Effector memory CD8-positive, alpha-beta T cell (primary cell): ENCODE measurements at regions not wholly inside any gene's neighbourhood (a gene's known extent, or its start where the extent isn't known, plus 50 kb on each side); places are given as distances from the start of the nearest gene placed in this dataset.

Experiments
- ATAC-seq: fragments of 150-1000 bp; cut with Tn5 transposase; replicated peaks from 2 replicates; pipeline ENCODE4 v1.10.0; 2021; ENCODE audit warnings: mild to moderate bottlenecking, moderate library complexity
- DNase-seq, 3 experiments: peaks; one replicate each; pipeline ENCODE4 v3.0.0; 2021
- H3K27ac Mint-ChIP-seq, 2 donors: one replicate each; pipeline ENCODE4 v1.8.0; 2022; ENCODE audit warnings: mild to moderate bottlenecking in 2 of 2, mixed read lengths in 2 of 2, moderate library complexity in 2 of 2
- H3K27me3 Mint-ChIP-seq, 2 donors: one replicate each; pipeline ENCODE4 v1.8.0; 2022; ENCODE audit warnings: mixed read lengths in 2 of 2
- H3K36me3 Mint-ChIP-seq: one replicate; pipeline ENCODE4 v1.8.0; 2022; ENCODE audit warnings: mild to moderate bottlenecking, moderate library complexity, mixed read lengths; ENCODE audit not compliant: insufficient read depth
- H3K4me1 Mint-ChIP-seq, 2 donors: one replicate each; pipeline ENCODE4 v1.8.0; 2022; ENCODE audit warnings: low read depth in 2 of 2, mixed read lengths in 2 of 2
- H3K4me3 Mint-ChIP-seq, 2 donors: one replicate each; pipeline ENCODE4 v1.8.0; 2022; ENCODE audit warnings: mild to moderate bottlenecking in 2 of 2, mixed read lengths in 2 of 2, moderate library complexity in 2 of 2
- H3K9me3 Mint-ChIP-seq, 2 donors: one replicate each; pipeline ENCODE4 v1.8.0; 2022; ENCODE audit warnings: mixed read lengths in 2 of 2

GRCh38 chrX:124829930-124830329 lies 483.6 kb downstream of the SH2D1A start:
- no peaks in the 10 kb centered on the region for H3K9me3 Mint-ChIP-seq
- no peaks in the 10 kb centered on the region for H3K36me3 Mint-ChIP-seq
- peaks cover 0 to 5% of the 10 kb centered on the region in 2 donors for H3K27me3 Mint-ChIP-seq
- H3K4me3 Mint-ChIP-seq: no peak overlapping the region
- peak overlapping the region in 1 of 2 donors; percentile 18 for H3K27ac Mint-ChIP-seq
- ATAC-seq (no peak), DNase-seq (no peak)
- peaks cover 1 to 7% of the 10 kb centered on the region in 2 donors for H3K4me1 Mint-ChIP-seq

- no peak overlapping the region for H3K4me3 Mint-ChIP-seq
- no peaks in the 10 kb centered on the region for H3K9me3 Mint-ChIP-seq
- no peak overlapping the region for H3K27ac Mint-ChIP-seq
- H3K4me1 Mint-ChIP-seq: no peaks in the 10 kb centered on the region
- no peak for DNase-seq
- H3K27me3 Mint-ChIP-seq: peaks cover 0 to 10% of the 10 kb centered on the region in 2 donors
- ATAC-seq: no peak
- no peaks in the 10 kb centered on the region for H3K36me3 Mint-ChIP-seq
These were observed 482.9 kb upstream of the TEX13C start for GRCh38 chrX:124836786-124837185.

GRCh38 chrX:124842205-124842604 lies 477.5 kb upstream of the TEX13C start:
- DNase-seq (no peak), ATAC-seq (no peak)
- no peaks in the 10 kb centered on the region for H3K9me3 Mint-ChIP-seq
- no peaks in the 10 kb centered on the region for H3K36me3 Mint-ChIP-seq
- no peak overlapping the region for H3K4me3 Mint-ChIP-seq
- no peaks in the 10 kb centered on the region for H3K4me1 Mint-ChIP-seq
- no peaks in the 10 kb centered on the region for H3K27me3 Mint-ChIP-seq
- H3K27ac Mint-ChIP-seq: no peak overlapping the region

DNA sequence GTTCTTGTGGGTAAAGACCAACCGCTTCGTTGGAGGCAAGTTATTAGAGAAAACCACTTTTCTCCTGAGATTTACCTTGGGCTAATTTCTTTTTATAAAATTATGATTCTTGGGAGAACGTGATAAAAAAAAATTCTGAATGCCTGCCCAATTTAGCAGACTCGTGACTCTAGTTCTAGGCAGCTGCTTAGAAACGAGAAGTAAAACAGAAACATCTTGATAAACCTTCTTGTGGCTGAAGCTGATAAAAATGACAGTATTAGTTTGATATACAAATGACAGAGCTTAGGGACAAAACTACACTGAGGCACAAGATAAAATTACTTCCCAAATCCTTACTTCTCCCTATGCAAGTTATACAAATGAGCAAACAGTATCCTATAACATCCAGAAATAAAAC lies 458.9 kb upstream of the TEX13C start:
- Mint-ChIP-seq H3K4me3 (no peak overlapping the region), H3K36me3 (no peaks in the 10 kb centered on the region), H3K4me1 (no peaks in the 10 kb centered on the region), H3K27me3 (peaks cover 8 to 13% of the 10 kb centered on the region in 2 donors), H3K27ac (no peak overlapping the region), H3K9me3 (no peaks in the 10 kb centered on the region)
- DNase-seq: no peak
- ATAC-seq: no peak

GRCh38 chrX:124862301-124862700 lies 457.4 kb upstream of the TEX13C start:
- no peak for DNase-seq
- H3K4me3 Mint-ChIP-seq: no peak overlapping the region
- no peaks in the 10 kb centered on the region for H3K9me3 Mint-ChIP-seq
- H3K27ac Mint-ChIP-seq: no peak overlapping the region
- H3K4me1 Mint-ChIP-seq: no peaks in the 10 kb centered on the region
- no peak for ATAC-seq
- H3K36me3 Mint-ChIP-seq: no peaks in the 10 kb centered on the region
- peaks cover 6 to 24% of the 10 kb centered on the region in 2 donors for H3K27me3 Mint-ChIP-seq

- H3K36me3 Mint-ChIP-seq: no peaks in the 10 kb centered on the region
- no peak overlapping the region for H3K4me3 Mint-ChIP-seq
- ATAC-seq (no peak), DNase-seq (no peak)
- H3K9me3 Mint-ChIP-seq: no peaks in the 10 kb centered on the region
- no peaks in the 10 kb centered on the region for H3K4me1 Mint-ChIP-seq
- H3K27me3 Mint-ChIP-seq: peaks cover 6 to 24% of the 10 kb centered on the region in 2 donors
- no peak overlapping the region for H3K27ac Mint-ChIP-seq
These were observed 456.4 kb upstream of the TEX13C start for GRCh38 chrX:124863303-124863702.

- Mint-ChIP-seq H3K27me3 (peaks cover 0 to 7% of the 10 kb centered on the region in 2 donors), H3K4me3 (no peak overlapping the region), H3K36me3 (no peaks in the 10 kb centered on the region), H3K27ac (no peak overlapping the region), H3K9me3 (no peaks in the 10 kb centered on the region), H3K4me1 (no peaks in the 10 kb centered on the region)
- ATAC-seq (no peak), DNase-seq (no peak)
These were observed 432.1 kb upstream of the TEX13C start for GRCh38 chrX:124887572-124887971.

- H3K27ac Mint-ChIP-seq: no peak overlapping the region
- no peaks in the 10 kb centered on the region for H3K4me1 Mint-ChIP-seq
- H3K36me3 Mint-ChIP-seq: no peaks in the 10 kb centered on the region
- peaks cover 0 to 6% of the 10 kb centered on the region in 2 donors for H3K27me3 Mint-ChIP-seq
- ATAC-seq (no peak), DNase-seq (no peak)
- H3K9me3 Mint-ChIP-seq: no peaks in the 10 kb centered on the region
- no peak overlapping the region for H3K4me3 Mint-ChIP-seq
These were observed 423.7 kb upstream of the TEX13C start for GRCh38 chrX:124895947-124896346.

DNA sequence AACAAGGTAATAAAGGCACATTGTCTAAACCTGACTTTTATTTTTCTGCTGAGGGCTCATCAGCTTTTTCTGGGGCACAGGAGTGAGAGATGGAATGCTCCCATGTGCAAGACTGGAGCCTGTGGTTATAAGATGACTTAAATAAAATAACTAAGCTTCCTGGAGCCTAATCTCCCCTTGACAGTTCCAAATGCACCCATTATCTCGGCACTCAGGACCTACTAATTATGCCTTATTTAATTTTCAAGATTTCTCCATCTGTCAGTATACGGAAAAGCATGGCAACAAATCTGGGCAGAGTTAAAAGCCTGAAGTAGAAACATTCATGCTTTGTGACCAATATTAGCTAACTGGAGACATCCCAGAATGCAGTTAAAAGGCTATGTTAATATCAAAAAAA lies 416.7 kb upstream of the TEX13C start:
- H3K4me3 Mint-ChIP-seq: no peak overlapping the region
- H3K4me1 Mint-ChIP-seq: no peaks in the 10 kb centered on the region
- H3K9me3 Mint-ChIP-seq: no peaks in the 10 kb centered on the region
- H3K27me3 Mint-ChIP-seq: no peaks in the 10 kb centered on the region
- DNase-seq: no peak
- no peak overlapping the region for H3K27ac Mint-ChIP-seq
- no peaks in the 10 kb centered on the region for H3K36me3 Mint-ChIP-seq
- ATAC-seq: no peak

- Mint-ChIP-seq H3K9me3 (no peaks in the 10 kb centered on the region), H3K4me1 (no peaks in the 10 kb centered on the region), H3K36me3 (no peaks in the 10 kb centered on the region), H3K27me3 (no peaks in the 10 kb centered on the region), H3K4me3 (no peak overlapping the region), H3K27ac (no peak overlapping the region)
- no peak for DNase-seq
- ATAC-seq: no peak
These were observed 409.1 kb upstream of the TEX13C start for GRCh38 chrX:124910611-124911010.

- DNase-seq: no peak
- H3K4me3 Mint-ChIP-seq: no peak overlapping the region
- no peak for ATAC-seq
- H3K27ac Mint-ChIP-seq: no peak overlapping the region
- no peaks in the 10 kb centered on the region for H3K27me3 Mint-ChIP-seq
- no peaks in the 10 kb centered on the region for H3K36me3 Mint-ChIP-seq
- no peaks in the 10 kb centered on the region for H3K4me1 Mint-ChIP-seq
- no peaks in the 10 kb centered on the region for H3K9me3 Mint-ChIP-seq
These were observed 402.7 kb upstream of the TEX13C start for GRCh38 chrX:124917011-124917410.

DNA sequence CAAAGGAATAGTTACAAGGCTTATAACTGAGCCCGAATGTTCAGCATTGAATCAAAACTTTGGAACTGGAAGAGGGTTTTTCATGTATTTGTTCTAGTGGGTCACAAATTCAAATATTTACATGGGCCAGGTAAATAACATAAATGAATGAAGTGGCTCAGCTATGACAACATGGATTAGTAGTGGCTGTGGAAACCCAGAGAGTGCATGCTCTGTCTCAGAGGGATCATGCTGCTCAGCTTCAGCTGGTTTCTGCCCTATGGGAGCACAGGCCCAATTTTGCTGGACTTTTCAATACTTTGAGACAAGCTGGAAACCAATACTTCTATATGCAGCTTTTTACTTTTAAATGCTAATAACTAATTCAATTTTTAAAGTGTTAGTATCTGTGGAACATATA lies 394.0 kb upstream of the TEX13C start:
- Mint-ChIP-seq H3K4me1 (no peaks in the 10 kb centered on the region), H3K9me3 (no peaks in the 10 kb centered on the region), H3K4me3 (no peak overlapping the region), H3K27ac (no peak overlapping the region), H3K36me3 (no peaks in the 10 kb centered on the region), H3K27me3 (peaks cover 13 to 30% of the 10 kb centered on the region in 2 donors)
- no peak for DNase-seq
- no peak for ATAC-seq

DNA sequence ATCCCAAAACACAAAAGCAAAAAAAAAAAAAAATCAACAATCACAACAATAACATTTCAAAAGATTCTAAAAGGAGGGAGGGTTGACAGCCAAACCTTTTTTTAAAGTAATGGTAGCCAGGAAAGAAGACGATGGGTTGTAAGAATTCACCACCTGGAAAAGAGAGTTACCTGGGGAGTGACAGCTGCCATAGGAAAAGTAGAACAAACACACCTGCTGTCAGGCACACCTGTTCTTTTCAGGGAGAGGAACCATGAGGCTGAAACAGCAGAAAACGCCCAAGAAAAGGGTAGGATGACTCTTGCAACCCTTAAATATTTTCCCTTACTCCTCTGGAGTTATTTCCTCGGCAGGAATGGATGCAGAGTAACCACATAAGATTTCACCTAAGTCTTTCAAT lies 388.4 kb upstream of the TEX13C start:
- Mint-ChIP-seq H3K4me1 (no peaks in the 10 kb centered on the region), H3K27me3 (peaks cover 13 to 28% of the 10 kb centered on the region in 2 donors), H3K9me3 (no peaks in the 10 kb centered on the region), H3K4me3 (no peak overlapping the region), H3K36me3 (no peaks in the 10 kb centered on the region), H3K27ac (no peak overlapping the region)
- ATAC-seq: no peak
- no peak for DNase-seq

- no peak overlapping the region for H3K27ac Mint-ChIP-seq
- no peak overlapping the region for H3K4me3 Mint-ChIP-seq
- ATAC-seq (no peak), DNase-seq (no peak)
- no peaks in the 10 kb centered on the region for H3K9me3 Mint-ChIP-seq
- H3K36me3 Mint-ChIP-seq: no peaks in the 10 kb centered on the region
- peaks cover 16 to 32% of the 10 kb centered on the region in 2 donors for H3K27me3 Mint-ChIP-seq
- H3K4me1 Mint-ChIP-seq: no peaks in the 10 kb centered on the region
These were observed 387.7 kb upstream of the TEX13C start for GRCh38 chrX:124931958-124932357.

- no peaks in the 10 kb centered on the region for H3K4me1 Mint-ChIP-seq
- H3K27me3 Mint-ChIP-seq: peaks cover 13 to 14% of the 10 kb centered on the region in 2 donors
- H3K9me3 Mint-ChIP-seq: no peaks in the 10 kb centered on the region
- no peaks in the 10 kb centered on the region for H3K36me3 Mint-ChIP-seq
- H3K4me3 Mint-ChIP-seq: no peak overlapping the region
- ATAC-seq (no peak), DNase-seq (no peak)
- no peak overlapping the region for H3K27ac Mint-ChIP-seq
These were observed 381.0 kb upstream of the TEX13C start for GRCh38 chrX:124938715-124939114.
